ENCODE measurements at regions not wholly inside any gene's neighbourhood (a gene's known extent, or its start where the extent isn't known, plus 50 kb on each side); places are given as distances from the start of the nearest gene placed in this dataset.

GRCh38 chr7:110007320-110008063 lies 1083.4 kb upstream of the LRRN3 start:
- H3K27ac Mint-ChIP-seq = no peak overlapping the region
- H3K27me3 Mint-ChIP-seq = no peaks in the 10 kb centered on the region
- no peaks in the 10 kb centered on the region for H3K9me3 Mint-ChIP-seq

GRCh38 chr7:110010359-110010758 lies 1080.6 kb upstream of the LRRN3 start:
- Mint-ChIP-seq H3K9me3 (no peaks in the 10 kb centered on the region), H3K4me3 (no peak overlapping the region), H3K27ac (no peak overlapping the region), H3K4me1 (ENCODE audit: low read depth) (no peaks in the 10 kb centered on the region), H3K36me3 (ENCODE audit: low read depth) (no peaks in the 10 kb centered on the region), H3K27me3 (no peaks in the 10 kb centered on the region)
- DNase-seq = no peak

More at GRCh38 chr7:110007320-110008063, 1083.4 kb upstream of the LRRN3 start:
- H3K36me3 Mint-ChIP-seq (ENCODE audit: low read depth) = no peaks in the 10 kb centered on the region
- H3K4me3 Mint-ChIP-seq = no peak overlapping the region
- DNase-seq = no peak
- no peaks in the 10 kb centered on the region for H3K4me1 Mint-ChIP-seq (ENCODE audit: low read depth)

DNA sequence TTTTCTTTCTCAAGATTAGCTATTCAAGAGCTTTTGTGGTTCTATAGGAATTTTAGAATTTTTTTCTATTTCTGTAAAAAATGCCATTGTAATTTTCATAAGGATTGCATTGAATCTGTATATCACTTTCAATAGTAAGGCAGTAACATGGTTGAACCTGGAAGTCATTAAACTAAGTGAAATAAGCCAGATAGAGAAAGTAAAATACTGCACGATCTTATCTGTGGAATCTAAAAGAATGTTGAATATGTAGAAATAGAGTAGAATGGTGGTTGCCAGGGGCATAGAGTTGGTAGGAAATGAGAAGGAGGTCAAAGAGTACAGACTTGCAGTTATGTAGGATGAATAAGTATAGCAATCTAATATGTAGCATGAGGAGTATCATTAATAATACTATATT lies 1073.5 kb upstream of the LRRN3 start:
- Mint-ChIP-seq H3K4me3 (no peak overlapping the region), H3K36me3 (ENCODE audit: low read depth) (no peaks in the 10 kb centered on the region), H3K9me3 (no peaks in the 10 kb centered on the region), H3K27ac (no peak overlapping the region), H3K4me1 (ENCODE audit: low read depth) (no peaks in the 10 kb centered on the region), H3K27me3 (no peaks in the 10 kb centered on the region)
- no peak for DNase-seq

GRCh38 chr7:110027385-110027784 lies 1063.5 kb upstream of the LRRN3 start:
- no peak for DNase-seq
- H3K27me3 Mint-ChIP-seq = no peaks in the 10 kb centered on the region
- H3K4me3 Mint-ChIP-seq = no peak overlapping the region
- H3K9me3 Mint-ChIP-seq = no peaks in the 10 kb centered on the region
- no peak overlapping the region for H3K27ac Mint-ChIP-seq
- H3K4me1 Mint-ChIP-seq (ENCODE audit: low read depth) = no peaks in the 10 kb centered on the region
- no peaks in the 10 kb centered on the region for H3K36me3 Mint-ChIP-seq (ENCODE audit: low read depth)

GRCh38 chr7:110043519-110043918 lies 1047.4 kb upstream of the LRRN3 start:
- Mint-ChIP-seq H3K9me3 (peaks cover 5% of the 10 kb centered on the region), H3K4me1 (ENCODE audit: low read depth) (no peaks in the 10 kb centered on the region), H3K4me3 (no peak overlapping the region), H3K36me3 (ENCODE audit: low read depth) (no peaks in the 10 kb centered on the region), H3K27me3 (no peaks in the 10 kb centered on the region), H3K27ac (no peak overlapping the region)
- DNase-seq = no peak

- peaks cover 3% of the 10 kb centered on the region for H3K9me3 Mint-ChIP-seq
- H3K36me3 Mint-ChIP-seq (ENCODE audit: low read depth) = no peaks in the 10 kb centered on the region
- no peak for DNase-seq
- no peaks in the 10 kb centered on the region for H3K27me3 Mint-ChIP-seq
- H3K4me3 Mint-ChIP-seq = no peak overlapping the region
- H3K27ac Mint-ChIP-seq = no peak overlapping the region
- H3K4me1 Mint-ChIP-seq (ENCODE audit: low read depth) = no peaks in the 10 kb centered on the region
These were observed 1040.1 kb upstream of the LRRN3 start for GRCh38 chr7:110050785-110051184.

GRCh38 chr7:110051372-110051771 lies 1039.6 kb upstream of the LRRN3 start:
- Mint-ChIP-seq H3K36me3 (ENCODE audit: low read depth) (no peaks in the 10 kb centered on the region), H3K9me3 (peaks cover 3% of the 10 kb centered on the region), H3K27ac (no peak overlapping the region), H3K4me1 (ENCODE audit: low read depth) (no peaks in the 10 kb centered on the region), H3K4me3 (no peak overlapping the region), H3K27me3 (no peaks in the 10 kb centered on the region)
- DNase-seq = no peak

- Mint-ChIP-seq H3K27me3 (no peaks in the 10 kb centered on the region), H3K36me3 (ENCODE audit: low read depth) (no peaks in the 10 kb centered on the region), H3K4me3 (no peak overlapping the region), H3K9me3 (peaks cover 2% of the 10 kb centered on the region), H3K4me1 (ENCODE audit: low read depth) (no peaks in the 10 kb centered on the region), H3K27ac (no peak overlapping the region)
- DNase-seq = no peak
These were observed 1034.6 kb upstream of the LRRN3 start for GRCh38 chr7:110056331-110056730.

DNA sequence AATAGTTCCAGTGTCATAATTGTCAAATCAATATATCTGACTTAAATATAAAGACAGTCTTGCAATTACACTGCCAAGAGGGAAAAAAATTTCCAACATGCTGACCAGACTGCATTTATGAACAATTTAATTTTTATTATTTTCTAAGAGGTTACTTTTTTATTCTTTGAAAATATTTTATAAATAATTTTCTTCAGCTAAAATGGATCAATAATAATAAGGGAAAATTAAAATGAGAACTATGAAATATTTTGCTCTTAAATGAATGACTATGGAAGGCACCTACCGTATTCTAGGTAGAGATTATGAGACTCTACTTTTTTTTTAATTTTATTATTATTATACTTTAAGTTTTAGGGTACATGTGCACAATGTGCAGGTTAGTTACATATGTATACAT lies 1032.5 kb upstream of the LRRN3 start:
- Mint-ChIP-seq H3K27ac (no peak overlapping the region), H3K4me1 (ENCODE audit: low read depth) (no peaks in the 10 kb centered on the region), H3K9me3 (peaks cover 3% of the 10 kb centered on the region), H3K4me3 (no peak overlapping the region), H3K36me3 (ENCODE audit: low read depth) (no peaks in the 10 kb centered on the region), H3K27me3 (no peaks in the 10 kb centered on the region)
- no peak for DNase-seq

GRCh38 chr7:110061387-110061786 lies 1029.5 kb upstream of the LRRN3 start:
- Mint-ChIP-seq H3K27ac (no peak overlapping the region), H3K9me3 (peaks cover 3% of the 10 kb centered on the region), H3K36me3 (ENCODE audit: low read depth) (no peaks in the 10 kb centered on the region), H3K27me3 (no peaks in the 10 kb centered on the region), H3K4me3 (no peak overlapping the region), H3K4me1 (ENCODE audit: low read depth) (no peaks in the 10 kb centered on the region)
- DNase-seq = no peak

- H3K27ac Mint-ChIP-seq = no peak overlapping the region
- H3K27me3 Mint-ChIP-seq = no peaks in the 10 kb centered on the region
- no peak for DNase-seq
- peaks cover 3% of the 10 kb centered on the region for H3K9me3 Mint-ChIP-seq
- H3K4me3 Mint-ChIP-seq = no peak overlapping the region
- no peaks in the 10 kb centered on the region for H3K4me1 Mint-ChIP-seq (ENCODE audit: low read depth)
- no peaks in the 10 kb centered on the region for H3K36me3 Mint-ChIP-seq (ENCODE audit: low read depth)
These were observed 1025.8 kb upstream of the LRRN3 start for GRCh38 chr7:110065121-110065520.

GRCh38 chr7:110066843-110067242 lies 1024.1 kb upstream of the LRRN3 start:
- Mint-ChIP-seq H3K27ac (no peak overlapping the region), H3K4me1 (ENCODE audit: low read depth) (no peaks in the 10 kb centered on the region), H3K27me3 (no peaks in the 10 kb centered on the region), H3K4me3 (no peak overlapping the region), H3K9me3 (no peaks in the 10 kb centered on the region), H3K36me3 (ENCODE audit: low read depth) (no peaks in the 10 kb centered on the region)
- no peak for DNase-seq

DNA sequence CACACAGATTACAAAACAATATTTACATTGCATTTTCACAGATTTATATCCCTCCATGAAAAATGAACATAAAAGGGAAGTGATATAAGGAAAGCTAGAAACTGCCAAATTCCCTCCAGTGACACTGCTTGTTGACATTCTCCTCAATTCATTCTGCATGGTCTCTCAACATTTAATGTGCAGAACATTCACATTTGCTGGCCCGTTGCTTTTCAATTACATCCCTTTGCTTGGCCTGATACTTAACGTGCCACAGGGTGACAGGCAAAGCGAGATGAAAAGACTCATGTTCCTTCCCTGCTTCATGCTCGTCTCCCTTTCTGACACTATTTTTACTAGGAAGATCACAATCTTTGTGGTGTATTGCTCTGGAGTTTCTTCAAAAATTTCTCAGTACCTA lies 1019.7 kb upstream of the LRRN3 start:
- Mint-ChIP-seq H3K36me3 (ENCODE audit: low read depth) (no peaks in the 10 kb centered on the region), H3K4me3 (no peak overlapping the region), H3K9me3 (no peaks in the 10 kb centered on the region), H3K4me1 (ENCODE audit: low read depth) (no peaks in the 10 kb centered on the region), H3K27ac (no peak overlapping the region), H3K27me3 (no peaks in the 10 kb centered on the region)
- DNase-seq = no peak

GRCh38 chr7:110075450-110075849 lies 1015.5 kb upstream of the LRRN3 start:
- Mint-ChIP-seq H3K9me3 (no peaks in the 10 kb centered on the region), H3K4me1 (ENCODE audit: low read depth) (no peaks in the 10 kb centered on the region)

DNA sequence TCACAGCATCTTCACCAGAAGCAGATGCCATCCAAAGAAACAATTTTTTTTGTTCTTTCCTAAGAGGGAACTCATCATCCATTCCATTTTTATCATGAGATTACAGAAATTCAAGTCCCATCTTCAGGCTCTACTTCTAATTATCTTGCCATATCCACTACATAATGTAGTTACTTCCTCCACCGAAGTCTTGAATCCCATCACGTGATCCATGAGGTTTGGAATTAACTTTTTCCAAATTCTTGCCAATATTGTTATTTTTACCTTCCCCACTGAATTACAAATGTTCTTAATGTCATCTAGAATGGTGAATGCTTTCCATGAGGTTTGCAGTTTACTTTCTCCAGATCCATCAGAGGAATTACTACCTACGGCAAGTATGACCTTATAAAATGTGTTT lies 1014.7 kb upstream of the LRRN3 start:
- Mint-ChIP-seq H3K9me3 (no peaks in the 10 kb centered on the region), H3K4me1 (ENCODE audit: low read depth) (no peaks in the 10 kb centered on the region), H3K27me3 (no peaks in the 10 kb centered on the region), H3K27ac (no peak overlapping the region), H3K36me3 (ENCODE audit: low read depth) (no peaks in the 10 kb centered on the region), H3K4me3 (no peak overlapping the region)
- DNase-seq = no peak

More at GRCh38 chr7:110075450-110075849, 1015.5 kb upstream of the LRRN3 start:
- H3K27ac Mint-ChIP-seq = no peak overlapping the region
- no peak overlapping the region for H3K4me3 Mint-ChIP-seq
- DNase-seq = no peak
- no peaks in the 10 kb centered on the region for H3K27me3 Mint-ChIP-seq
- no peaks in the 10 kb centered on the region for H3K36me3 Mint-ChIP-seq (ENCODE audit: low read depth)
